IMR-90 (cell line): ENCODE measurements at regions not wholly inside any gene's neighbourhood (a gene's known extent, or its start where the extent isn't known, plus 50 kb on each side); places are given as distances from the start of the nearest gene placed in this dataset.

Experiments
- ATAC-seq: fragments of 200-7000 bp; cut with Tn5 transposase; 2 replicates; pipeline ENCODE4 v1.9.1; 2020; ENCODE audit warnings: low read depth, mild to moderate bottlenecking, moderate library complexity
- BruUV-seq: library from RNA; stranded (reverse); fragments of 400-500 nt; replicated peaks from 2 replicates; lab custom pipeline; 2021; lab: Mats Ljungman, UMichigan
- CTCF ChIA-PET: fragments of 300-600 bp; formaldehyde crosslinking; extraction: SDS; loops from one replicate; lab custom pipeline; 2021; ENCODE audit warnings: antibody characterized with exemption; lab: Yijun Ruan, JAX
- POLR2A ChIA-PET: fragments of 300-600 bp; sonication (Branson Sonifier 250); formaldehyde crosslinking; loops from one replicate; lab custom pipeline; 2022; ENCODE audit warnings: antibody characterized with exemption; ENCODE audit not compliant: unreplicated experiment; lab: Charles Lee
- DNase-seq: peaks from one replicate; pipeline ENCODE4 v3.0.0; 2013
- H2AFZ ChIP-seq: replicated peaks from 2 replicates; pipeline ENCODE3; 2013; ENCODE audit warnings: low read length, mild to moderate bottlenecking; ENCODE audit not compliant: poor library complexity
- H2AK5ac ChIP-seq: 2 replicates; pipeline ENCODE4 v1.6.1; 2013; ENCODE audit warnings: low read depth, low read length, inconsistent platforms
- H2AK9ac ChIP-seq: replicated peaks from 2 replicates; pipeline ENCODE3; 2013; ENCODE audit warnings: mild to moderate bottlenecking, low read depth, low read length, moderate library complexity; ENCODE audit not compliant: poor library complexity
- H2BK120ac ChIP-seq: 2 replicates; pipeline ENCODE4 v1.6.1; 2013; ENCODE audit warnings: low read depth, low read length, inconsistent platforms
- H2BK15ac ChIP-seq: 3 replicates; pipeline ENCODE4 v1.6.1; 2013; ENCODE audit warnings: low read depth, low read length, inconsistent platforms
- H2BK20ac ChIP-seq: 2 replicates; pipeline ENCODE4 v1.6.1; 2013; ENCODE audit warnings: low read depth, mild to moderate bottlenecking, inconsistent platforms, low read length, moderate library complexity
- H2BK5ac ChIP-seq: 2 replicates; pipeline ENCODE4 v1.6.1; 2013; ENCODE audit warnings: mild to moderate bottlenecking, low read depth, low read length, inconsistent platforms; ENCODE audit not compliant: poor library complexity, severe bottlenecking
- H3K14ac ChIP-seq: replicated peaks from 2 replicates; pipeline ENCODE4 v1.6.1; 2013; ENCODE audit warnings: low read depth, low read length, inconsistent platforms
- H3K18ac ChIP-seq: 2 replicates; pipeline ENCODE4 v1.6.1; 2013; ENCODE audit warnings: low read depth, low read length, control low read depth
- H3K23ac ChIP-seq: 2 replicates; pipeline ENCODE4 v1.6.1; 2013; ENCODE audit warnings: low read depth, low read length, inconsistent platforms
- H3K27ac ChIP-seq: 2 replicates; pipeline ENCODE4 v1.5.1; 2013; ENCODE audit warnings: mild to moderate bottlenecking, control low read depth, low read length; ENCODE audit not compliant: insufficient read depth
- H3K27me3 ChIP-seq: 2 replicates; pipeline ENCODE4 v1.6.1; 2013; ENCODE audit warnings: low read length; ENCODE audit not compliant: control insufficient read depth, insufficient read depth
- H3K36me3 ChIP-seq: 2 replicates; pipeline ENCODE4 v1.6.1; 2013; ENCODE audit warnings: low read length, mixed read lengths; ENCODE audit not compliant: control insufficient read depth, insufficient read depth
- H3K4ac ChIP-seq: 2 replicates; pipeline ENCODE4 v1.6.1; 2013; ENCODE audit warnings: low read depth, low read length, inconsistent platforms
- H3K4me1 ChIP-seq: 2 replicates; pipeline ENCODE4 v1.6.1; 2013; ENCODE audit warnings: low read length, mixed read lengths; ENCODE audit not compliant: control insufficient read depth, insufficient read depth
- H3K4me2 ChIP-seq: 2 replicates; pipeline ENCODE4 v1.6.1; 2013; ENCODE audit warnings: low read depth, mild to moderate bottlenecking, control low read depth, low read length, moderate library complexity
- H3K4me3 ChIP-seq: 2 replicates; pipeline ENCODE4 v1.5.1; 2013; ENCODE audit warnings: low read depth, mild to moderate bottlenecking, control low read depth, low read length, moderate library complexity; ENCODE audit not compliant: insufficient read depth
- H3K56ac ChIP-seq: 2 replicates; pipeline ENCODE4 v1.6.1; 2013; ENCODE audit warnings: low read length, inconsistent platforms; ENCODE audit not compliant: insufficient read depth; ENCODE audit errors: extremely low read depth
- H3K79me1 ChIP-seq, 2 experiments: 2 replicates each; pipeline ENCODE4 v1.6.1; 2013; ENCODE audit warnings: low read length in 2 of 2, inconsistent platforms in 1 of 2, low read depth in 1 of 2
- H3K9ac ChIP-seq: 2 replicates; pipeline ENCODE4 v1.6.1; 2013; ENCODE audit warnings: low read depth, low read length, control low read depth
- H3K9me1 ChIP-seq: 2 replicates; pipeline ENCODE4 v1.6.1; 2013; ENCODE audit warnings: low read length, inconsistent platforms; ENCODE audit not compliant: insufficient read depth
- H3K9me3 ChIP-seq: 2 replicates; pipeline ENCODE4 v1.6.1; 2013; ENCODE audit warnings: low read length; ENCODE audit not compliant: control insufficient read depth, insufficient read depth
- H4K20me1 ChIP-seq: 2 replicates; pipeline ENCODE4 v1.6.1; 2013; ENCODE audit warnings: low read length, inconsistent platforms; ENCODE audit not compliant: insufficient read depth
- H4K5ac ChIP-seq: 2 replicates; pipeline ENCODE4 v1.6.1; 2013; ENCODE audit warnings: mild to moderate bottlenecking, low read depth, low read length, control low read depth
- H4K8ac ChIP-seq, 2 experiments: 2 replicates each; pipeline ENCODE4 v1.6.1; 2013; ENCODE audit warnings: low read depth in 2 of 2, low read length in 2 of 2, control low read depth in 1 of 2, inconsistent platforms in 1 of 2
- H4K91ac ChIP-seq: 2 replicates; pipeline ENCODE4 v1.6.1; 2013; ENCODE audit warnings: low read depth, low read length, inconsistent platforms; ENCODE audit not compliant: insufficient read depth
- CEBPB ChIP-seq: IDR thresholded peaks from 2 replicates; pipeline ENCODE4 v1.6.1; 2012; ENCODE audit warnings: low read depth, low read length, improper control_type of control experiment
- FOS ChIP-seq: fragments of 150-350 bp; IDR thresholded peaks from 2 replicates; pipeline ENCODE4 v1.6.1; 2016; ENCODE audit warnings: low read depth, low read length
- POLR2A ChIP-seq: IDR thresholded peaks from 2 replicates; pipeline ENCODE4 v1.6.1; 2012; ENCODE audit warnings: mild to moderate bottlenecking, low read depth, low read length
- WGBS, 2 experiments: methylation state at CpG; one replicate each; pipeline versions ENCODE4 v1.1.5 to v1.1.7; 2013; ENCODE audit warnings: missing lambda C conversion rate in 2 of 2; ENCODE audit not compliant: insufficient read length in 1 of 2; ENCODE audit errors: extremely low coverage in 2 of 2; 5-methylcytosine and 5-hydroxymethylcytosine counted together
- dilution Hi-C: fragments of 300-500 bp; cut with HindIII; formaldehyde crosslinking; loops from one replicate; pipeline ENCODE4 v1.14.3; 2018; ENCODE audit warnings: low sequenced_read_pairs; ENCODE audit not compliant: unreplicated experiment
- in situ Hi-C: fragments of 300-500 bp; cut with MboI; formaldehyde crosslinking; loops from 3 replicates; pipeline ENCODE4 v1.14.3; 2019; ENCODE audit warnings: low sequenced_read_pairs, inconsistent platforms, mixed read lengths
- intact Hi-C: fragments of 100-400 bp; cut with micrococcal nuclease; formaldehyde crosslinking; loops from 2 replicates; pipeline ENCODE4 v1.10.0; 2022

GRCh38 chr10:78194539-78195402 lies 161.1 kb downstream of the RPS24 start:
- no peak overlapping the region for H3K4me2 ChIP-seq
- H2BK15ac ChIP-seq, result peak overlapping the region; percentile 6; the same call in 1 of the 3 replicates
- intact Hi-C loops, result loop anchor here (5.0 kb wide), 1 partner anchor 147 kb away; no protein-coding TSS in a partner anchor
- no peak overlapping the region; the same call in none of the 2 replicates for H2BK120ac ChIP-seq
- H3K27ac ChIP-seq, result peak overlapping the region; percentile 4; the same call in 1 of the 2 replicates
- peak overlapping the region in 1 of 2 experiments; percentile 45; a peak in 1 of 4 replicates for H4K8ac ChIP-seq
- TF ChIP-seq CEBPB (peak; percentile 1; the same call in 1 of the 2 replicates), FOS (peak; percentile 6; the same call in 1 of the 2 replicates), POLR2A (no peak)
- H3K4me1 ChIP-seq, result peaks cover 20% of the 10 kb centered on the region
- H3K9ac ChIP-seq, result no peak overlapping the region
- no peak overlapping the region for H3K4me3 ChIP-seq
- H4K5ac ChIP-seq, result no peak overlapping the region
- H3K36me3 ChIP-seq, result no peaks in the 10 kb centered on the region
- peak overlapping the region; percentile 45 for H3K4ac ChIP-seq
- dilution Hi-C loops, result no loop called here
- H3K56ac ChIP-seq, result no peak overlapping the region
- H3K9me1 ChIP-seq, result peaks cover 11% of the 10 kb centered on the region; the same call in 1 of the 2 replicates
- no peak overlapping the region for H2BK5ac ChIP-seq
- POLR2A ChIA-PET, result interaction anchor here (0.6 kb wide), 1 partner anchor 502 kb away, joined by 15 read pairs; no protein-coding TSS in a partner anchor
- WGBS, 2 experiments, result 65% methylated on average over 5 of the region's 10 CpGs; no CpG with 5 or more reads in 1 of the 2 experiments
- peak overlapping the region; percentile 20; the same call in 1 of the 2 replicates for H3K23ac ChIP-seq
- peak overlapping the region; percentile 17 for H2AK9ac ChIP-seq
- no peak overlapping the region for H3K18ac ChIP-seq
- no peaks in the 10 kb centered on the region for H3K79me1 ChIP-seq
- ATAC-seq (peak; percentile 36), DNase-seq (peak; percentile 57)
- CTCF ChIA-PET, result no interaction called here
- no TSS peak for BruUV-seq
- peak overlapping the region; percentile 38; the same call in 1 of the 2 replicates for H4K91ac ChIP-seq
- H2AFZ ChIP-seq, result peak overlapping the region; percentile 41
- peak overlapping the region; percentile 54; the same call in 1 of the 2 replicates for H2BK20ac ChIP-seq
- peak overlapping the region; percentile 54 for H3K14ac ChIP-seq
- peaks cover 11% of the 10 kb centered on the region for H3K9me3 ChIP-seq
- in situ Hi-C loops, result no loop called here
- no peaks in the 10 kb centered on the region; the same call in 1 of the 2 replicates for H4K20me1 ChIP-seq
- H3K27me3 ChIP-seq, result peaks cover 4% of the 10 kb centered on the region; the same call in 1 of the 2 replicates
- no peak overlapping the region for H2AK5ac ChIP-seq
